Muscle layer of duodenum (tissue), 2 donors: ENCODE measurements at regions not wholly inside any gene's neighbourhood (a gene's known extent, or its start where the extent isn't known, plus 50 kb on each side); places are given as distances from the start of the nearest gene placed in this dataset.

Experiments used
- H3K27ac ChIP-seq: one replicate; pipeline ENCODE4 v1.7.0; 2013; ENCODE audit warnings: mild to moderate bottlenecking, low read length
- H3K27me3 ChIP-seq: one replicate; pipeline ENCODE4 v1.7.0; 2013; ENCODE audit warnings: low read depth, mild to moderate bottlenecking, control low read depth, low read length
- H3K36me3 ChIP-seq, 2 donors: one replicate each; pipeline ENCODE4 v1.7.0; 2013; ENCODE audit warnings: low read length in 2 of 2, control low read depth in 1 of 2, mild to moderate bottlenecking in 1 of 2; ENCODE audit not compliant: insufficient read depth in 2 of 2, control insufficient read depth in 1 of 2
- H3K4me1 ChIP-seq, 2 donors: one replicate each; pipeline ENCODE4 v1.7.0; 2013; ENCODE audit warnings: low read length in 2 of 2, mild to moderate bottlenecking in 2 of 2, control low read depth in 1 of 2, moderate library complexity in 1 of 2; ENCODE audit not compliant: insufficient read depth in 2 of 2, control insufficient read depth in 1 of 2
- H3K4me3 ChIP-seq, 2 donors: one replicate each; pipeline ENCODE4 v1.7.0; 2013; ENCODE audit warnings: low read length in 2 of 2, low read depth in 1 of 2, mild to moderate bottlenecking in 1 of 2
- H3K9me3 ChIP-seq, 2 donors: one replicate each; pipeline ENCODE4 v1.7.0; 2013; ENCODE audit warnings: low read length in 2 of 2, control low read depth in 1 of 2, mild to moderate bottlenecking in 1 of 2; ENCODE audit not compliant: control insufficient read depth in 1 of 2
- donor health status: healthy.

GRCh38 chr13:40115426-40115825 is 460.0 kb downstream of the COG6 start:
- Histone ChIP-seq H3K4me3 (no peak overlapping the region), H3K36me3 (peaks cover 0 to under 1% of the 10 kb centered on the region in 2 donors), H3K4me1 (peaks cover 0 to 6% of the 10 kb centered on the region in 2 donors), H3K27ac (peak overlapping the region; percentile 7), H3K27me3 (no peaks in the 10 kb centered on the region), H3K9me3 (no peaks in the 10 kb centered on the region)

- H3K27ac ChIP-seq: peak overlapping the region; percentile 25
- peaks cover 0 to 3% of the 10 kb centered on the region in 2 donors for H3K36me3 ChIP-seq
- H3K9me3 ChIP-seq: no peaks in the 10 kb centered on the region
- peaks cover 0 to 6% of the 10 kb centered on the region in 2 donors for H3K4me1 ChIP-seq
- H3K27me3 ChIP-seq: no peaks in the 10 kb centered on the region
- no peak overlapping the region for H3K4me3 ChIP-seq
Observed at GRCh38 chr13:40116008-40116407, 460.5 kb downstream of the COG6 start.

- Histone ChIP-seq H3K4me1 (peaks cover 0 to 6% of the 10 kb centered on the region in 2 donors), H3K9me3 (no peaks in the 10 kb centered on the region), H3K27ac (no peak overlapping the region), H3K36me3 (peaks cover 0 to 3% of the 10 kb centered on the region in 2 donors), H3K27me3 (no peaks in the 10 kb centered on the region), H3K4me3 (no peak overlapping the region)
Observed at GRCh38 chr13:40118337-40118736, 462.9 kb downstream of the COG6 start.

GRCh38 chr13:40119852-40120251 is 464.4 kb downstream of the COG6 start:
- Histone ChIP-seq H3K27me3 (no peaks in the 10 kb centered on the region), H3K4me1 (peaks cover 0 to 6% of the 10 kb centered on the region in 2 donors), H3K27ac (no peak overlapping the region)

GRCh38 chr13:40120288-40120687 is 464.8 kb downstream of the COG6 start:
- Histone ChIP-seq H3K9me3 (no peaks in the 10 kb centered on the region), H3K36me3 (peaks cover 0 to 3% of the 10 kb centered on the region in 2 donors), H3K27me3 (no peaks in the 10 kb centered on the region), H3K4me3 (no peak overlapping the region), H3K27ac (no peak overlapping the region), H3K4me1 (peaks cover 0 to 6% of the 10 kb centered on the region in 2 donors)

More at GRCh38 chr13:40119852-40120251, 464.4 kb downstream of the COG6 start:
- no peak overlapping the region for H3K4me3 ChIP-seq
- H3K9me3 ChIP-seq: no peaks in the 10 kb centered on the region
- H3K36me3 ChIP-seq: peaks cover 0 to 3% of the 10 kb centered on the region in 2 donors

GRCh38 chr13:40120781-40121180 is 465.3 kb downstream of the COG6 start:
- Histone ChIP-seq H3K9me3 (no peaks in the 10 kb centered on the region), H3K27ac (no peak overlapping the region), H3K36me3 (peaks cover 0 to 3% of the 10 kb centered on the region in 2 donors), H3K27me3 (no peaks in the 10 kb centered on the region), H3K4me1 (peaks cover 0 to 1% of the 10 kb centered on the region in 2 donors), H3K4me3 (no peak overlapping the region)

- H3K4me3 ChIP-seq: no peak overlapping the region
- H3K9me3 ChIP-seq: no peaks in the 10 kb centered on the region
- peaks cover 0 to 3% of the 10 kb centered on the region in 2 donors for H3K36me3 ChIP-seq
- no peak overlapping the region for H3K27ac ChIP-seq
- H3K27me3 ChIP-seq: no peaks in the 10 kb centered on the region
- no peaks in the 10 kb centered on the region for H3K4me1 ChIP-seq
Observed at GRCh38 chr13:40121722-40122121, 466.3 kb downstream of the COG6 start.

DNA sequence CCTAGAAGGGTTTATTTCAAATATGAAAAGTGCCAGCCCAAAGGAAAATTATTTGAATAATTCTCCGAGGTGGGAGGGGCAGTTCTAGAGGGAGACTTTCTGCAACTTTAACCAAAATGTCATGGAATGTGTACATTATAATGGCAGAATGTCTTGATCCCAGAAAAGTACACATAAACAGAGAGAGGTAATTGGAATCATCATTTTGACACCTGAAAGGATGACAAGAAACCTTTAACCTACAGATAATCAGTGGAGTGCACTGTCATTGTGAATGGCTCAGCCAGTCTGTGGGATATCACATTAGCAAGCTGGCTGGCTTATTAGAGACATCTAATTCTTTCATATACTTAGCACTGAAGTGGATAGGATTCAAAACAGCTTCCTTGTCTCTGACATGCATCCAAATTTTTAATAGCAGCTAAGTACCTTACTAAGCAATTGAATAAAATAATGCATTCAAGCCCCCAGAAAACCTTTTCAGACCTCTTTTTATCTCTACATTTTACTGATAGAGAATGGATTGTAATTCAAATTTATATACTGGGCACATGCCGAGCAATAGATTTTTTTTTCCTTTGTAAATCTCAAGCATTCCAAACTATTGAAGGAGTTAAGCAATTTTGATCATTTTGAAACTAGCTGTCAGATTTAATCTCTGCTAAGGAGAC is 468.6 kb downstream of the COG6 start:
- Histone ChIP-seq H3K36me3 (peaks cover 0 to 3% of the 10 kb centered on the region in 2 donors), H3K4me1 (no peaks in the 10 kb centered on the region), H3K4me3 (no peak overlapping the region), H3K27me3 (no peaks in the 10 kb centered on the region), H3K27ac (no peak overlapping the region), H3K9me3 (no peaks in the 10 kb centered on the region)

DNA sequence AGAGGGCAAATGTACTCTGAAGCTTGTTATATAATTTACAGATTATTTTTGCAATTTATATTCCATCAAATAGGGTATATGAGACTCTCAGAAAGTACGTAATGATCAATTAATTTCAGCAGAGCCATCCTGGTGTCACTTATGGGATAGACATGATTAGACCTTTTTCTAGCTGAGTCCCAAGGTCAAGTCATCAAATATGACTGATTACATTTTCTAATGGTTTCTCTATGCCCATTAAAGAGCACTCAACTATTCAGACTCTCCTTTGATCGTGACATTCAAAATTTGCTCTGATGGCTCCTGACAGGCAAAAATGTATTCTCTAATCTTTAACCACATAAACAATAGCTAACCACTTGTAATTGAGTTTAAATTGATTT is 469.2 kb downstream of the COG6 start:
- peaks cover 0 to 3% of the 10 kb centered on the region in 2 donors for H3K36me3 ChIP-seq
- H3K27me3 ChIP-seq: no peaks in the 10 kb centered on the region
- no peak overlapping the region for H3K27ac ChIP-seq
- no peak overlapping the region for H3K4me3 ChIP-seq
- H3K4me1 ChIP-seq: no peaks in the 10 kb centered on the region
- H3K9me3 ChIP-seq: no peaks in the 10 kb centered on the region

- Histone ChIP-seq H3K27ac (no peak overlapping the region), H3K4me3 (no peak overlapping the region), H3K9me3 (no peaks in the 10 kb centered on the region), H3K36me3 (peaks cover 0 to 3% of the 10 kb centered on the region in 2 donors), H3K27me3 (no peaks in the 10 kb centered on the region), H3K4me1 (no peaks in the 10 kb centered on the region)
Observed at GRCh38 chr13:40125336-40125735, 469.9 kb downstream of the COG6 start.

DNA sequence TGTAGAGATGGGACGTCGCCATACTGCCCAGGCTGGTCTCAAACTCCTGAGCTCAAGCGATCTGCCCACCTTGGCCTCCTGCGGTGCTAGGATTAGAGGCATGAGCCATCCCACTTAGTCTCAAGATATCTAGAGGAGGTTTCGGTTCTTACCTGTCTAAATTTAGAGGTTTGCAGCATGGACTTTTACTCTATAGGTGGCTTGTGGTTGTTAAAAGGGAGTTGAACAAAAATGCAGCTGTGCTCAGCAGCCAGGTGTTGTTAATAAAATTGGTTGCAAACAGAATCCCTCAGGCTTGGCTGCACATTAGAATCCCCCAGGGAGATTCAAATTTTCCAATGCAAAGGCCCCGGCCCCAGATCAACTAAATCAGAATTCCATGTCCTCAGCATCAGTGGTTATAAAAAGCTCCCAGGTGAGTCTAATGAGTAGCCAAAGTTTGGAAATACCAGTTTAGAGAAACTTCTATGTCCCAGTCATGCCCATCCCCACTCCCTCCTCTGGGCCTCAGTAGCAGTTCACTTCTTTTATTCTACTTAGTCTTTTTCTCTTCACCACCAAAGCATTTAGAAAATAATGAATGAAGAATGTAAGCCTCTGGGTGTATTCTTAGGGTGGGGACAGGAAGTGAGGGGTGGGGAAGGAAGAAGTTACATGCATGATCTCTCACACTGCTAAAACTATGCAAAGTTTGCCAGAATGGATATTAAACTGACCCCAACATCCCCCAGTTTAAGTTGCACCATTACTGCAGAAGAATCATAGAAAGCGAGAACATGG is 471.0 kb downstream of the COG6 start:
- no peaks in the 10 kb centered on the region for H3K36me3 ChIP-seq
- H3K9me3 ChIP-seq: no peaks in the 10 kb centered on the region
- H3K4me3 ChIP-seq: no peak overlapping the region
- H3K27me3 ChIP-seq: no peaks in the 10 kb centered on the region
- H3K27ac ChIP-seq: no peak overlapping the region
- H3K4me1 ChIP-seq: no peaks in the 10 kb centered on the region
